GM19372 (cell line): ENCODE measurements at regions not wholly inside any gene's neighbourhood (a gene's known extent, or its start where the extent isn't known, plus 50 kb on each side); places are given as distances from the start of the nearest gene placed in this dataset.

Source experiments
- ATAC-seq: cut with Tn5 transposase; IDR thresholded peaks from one replicate; pipeline ENCODE4 v1.9.1; 2021; ENCODE audit warnings: mild to moderate bottlenecking, low read depth, moderate library complexity; ENCODE audit not compliant: unreplicated experiment

- no peak for ATAC-seq
These were observed 89.4 kb downstream of the KCTD12 start for GRCh38 chr13:76796851-76797250.

GRCh38 chr13:76795701-76796695, 90.2 kb downstream of the KCTD12 start:
- ATAC-seq, result no peak

DNA sequence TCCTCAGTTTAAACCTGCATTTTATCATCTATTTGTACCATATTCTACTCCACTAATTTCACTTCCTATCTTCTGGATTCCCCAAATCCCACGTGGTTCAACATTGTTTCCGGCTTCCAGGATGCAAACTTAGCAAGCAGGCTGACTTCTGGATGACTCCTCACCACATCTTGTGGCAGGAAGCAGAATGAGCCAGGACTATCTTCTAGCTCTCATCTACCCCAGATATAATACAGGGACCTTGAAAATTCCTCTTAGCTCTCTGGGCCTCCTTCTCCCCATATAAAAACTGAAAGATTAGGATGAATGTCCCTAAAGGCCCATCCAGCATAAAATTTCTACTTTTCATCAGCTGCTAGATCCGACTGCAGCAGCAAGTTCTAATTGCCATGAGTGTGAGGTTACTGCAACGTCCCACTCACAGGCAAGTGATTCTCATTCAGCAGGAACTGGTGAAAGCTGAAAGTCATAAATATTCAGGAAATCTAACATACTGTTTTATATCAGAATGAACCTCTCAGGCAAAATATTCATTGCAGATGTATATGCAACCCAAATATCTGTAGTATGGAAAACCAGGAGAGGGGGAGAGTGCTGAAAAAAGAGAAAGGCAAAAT, 93.4 kb downstream of the KCTD12 start:
- ATAC-seq, result no peak

- ATAC-seq, result no peak
These were observed 95.0 kb downstream of the KCTD12 start for GRCh38 chr13:76790980-76791819.

GRCh38 chr13:76790526-76790925, 95.7 kb downstream of the KCTD12 start:
- no peak for ATAC-seq

DNA sequence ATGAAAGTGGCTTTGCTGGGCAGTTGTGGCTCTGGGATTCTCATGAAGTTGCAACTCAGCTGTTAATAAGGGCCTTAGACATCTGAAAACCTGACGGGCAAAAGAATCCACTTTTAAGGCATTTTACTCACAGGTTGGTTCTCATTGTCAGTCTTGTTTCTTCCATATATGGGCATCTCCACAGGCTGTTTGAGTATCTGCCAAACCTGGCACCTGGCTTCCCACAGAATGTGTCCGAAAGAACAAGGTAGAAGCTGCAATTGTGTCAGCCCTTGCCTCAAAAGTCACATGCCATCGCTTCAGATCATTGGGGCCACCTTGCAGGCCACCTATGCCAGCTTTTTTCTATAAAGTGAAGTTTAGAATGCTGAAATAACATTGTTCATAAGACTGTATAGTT, 102.4 kb downstream of the KCTD12 start:
- ATAC-seq, result no peak

GRCh38 chr13:76778853-76779252, 107.4 kb downstream of the KCTD12 start:
- no peak for ATAC-seq

DNA sequence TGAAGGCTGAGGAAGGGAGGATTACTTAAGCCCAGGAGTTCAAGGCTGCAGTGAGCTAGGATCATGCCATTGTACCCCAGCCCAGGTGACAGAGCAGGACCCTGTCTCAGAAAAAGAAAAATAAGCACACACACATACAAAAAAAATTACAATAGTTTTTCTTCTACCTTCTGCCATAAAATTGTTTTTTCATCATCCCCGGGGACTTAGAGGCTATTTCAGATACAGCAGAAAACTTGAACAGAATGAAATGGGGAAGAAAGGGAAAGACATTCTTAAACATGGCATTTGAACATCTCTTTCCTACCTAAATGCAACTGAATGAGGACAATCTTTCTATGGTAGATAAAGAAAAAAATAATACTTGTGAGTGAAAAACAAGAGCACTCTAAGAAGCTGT, 109.1 kb downstream of the KCTD12 start:
- no peak for ATAC-seq

DNA sequence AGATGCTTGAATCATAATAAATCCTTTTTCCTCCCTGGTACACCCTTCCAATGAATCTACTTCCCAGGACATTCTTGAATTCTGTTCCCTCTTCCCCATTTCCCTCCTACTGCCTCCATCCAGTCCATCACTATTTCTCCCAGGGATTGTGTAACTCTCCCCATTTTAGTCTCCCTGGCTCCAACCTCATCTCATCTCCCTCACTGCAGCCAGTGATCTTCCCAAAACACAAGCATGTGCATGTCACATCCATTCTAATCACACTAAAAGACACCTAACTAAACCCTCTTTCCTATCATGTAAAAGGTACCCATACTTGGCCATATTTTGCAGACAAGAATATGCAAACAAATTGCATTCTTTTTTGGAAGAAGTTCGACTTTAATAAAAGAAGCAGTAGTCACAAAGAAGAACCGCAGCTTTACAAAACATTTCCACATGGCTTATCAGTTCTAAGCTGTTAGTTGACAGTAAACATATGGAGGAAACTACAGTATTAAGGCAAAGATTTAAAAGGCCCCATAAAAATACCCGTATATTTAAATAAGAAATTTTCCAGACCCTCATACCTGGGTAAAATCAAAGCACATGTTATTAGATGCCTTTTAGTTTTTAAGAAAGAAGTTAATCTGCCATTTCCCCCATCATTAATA, 111.0 kb downstream of the KCTD12 start:
- no peak for ATAC-seq

DNA sequence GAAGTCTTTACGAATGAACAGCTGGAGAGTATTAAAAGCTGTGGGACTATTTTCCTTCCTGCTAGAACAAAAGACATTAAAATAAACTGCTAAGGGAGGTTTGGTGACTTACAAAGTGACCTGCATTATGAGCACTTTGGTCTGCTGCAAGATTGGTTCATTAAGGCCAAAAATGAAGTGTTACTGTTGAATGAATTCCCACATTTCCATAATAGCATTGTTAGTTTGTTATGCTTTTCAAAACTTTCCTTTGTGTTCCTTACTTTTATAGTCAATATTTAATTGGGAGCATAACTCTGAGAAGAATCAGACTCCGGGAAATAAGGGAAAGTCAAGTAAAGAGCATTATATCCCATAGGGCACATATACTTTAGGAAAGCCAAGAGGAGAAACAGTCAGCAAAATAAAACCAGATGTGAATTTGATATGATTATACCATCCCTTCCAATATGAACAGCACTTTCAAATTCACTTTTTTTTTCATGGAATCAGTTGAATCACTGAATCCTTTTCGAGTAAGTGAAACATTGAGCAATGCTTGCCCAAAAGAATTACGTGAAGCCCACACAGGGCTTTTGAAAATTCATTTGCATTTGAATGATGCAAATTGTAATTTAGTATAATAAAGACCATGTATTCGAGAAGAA, 112.6 kb downstream of the KCTD12 start:
- no peak for ATAC-seq

- no peak for ATAC-seq
These were observed 114.0 kb downstream of the KCTD12 start for GRCh38 chr13:76772241-76772640.

- no peak for ATAC-seq
These were observed 116.9 kb downstream of the KCTD12 start for GRCh38 chr13:76769271-76769791.

- ATAC-seq, result no peak
These were observed 117.8 kb downstream of the KCTD12 start for GRCh38 chr13:76768384-76768783.

- ATAC-seq, result no peak
These were observed 121.3 kb downstream of the KCTD12 start for GRCh38 chr13:76764916-76765315.

- ATAC-seq, result no peak
These were observed 121.8 kb downstream of the KCTD12 start for GRCh38 chr13:76764429-76764828.

- ATAC-seq, result no peak
These were observed 123.5 kb downstream of the KCTD12 start for GRCh38 chr13:76762721-76763120.

GRCh38 chr13:76759877-76760276, 126.3 kb downstream of the KCTD12 start:
- no peak for ATAC-seq

DNA sequence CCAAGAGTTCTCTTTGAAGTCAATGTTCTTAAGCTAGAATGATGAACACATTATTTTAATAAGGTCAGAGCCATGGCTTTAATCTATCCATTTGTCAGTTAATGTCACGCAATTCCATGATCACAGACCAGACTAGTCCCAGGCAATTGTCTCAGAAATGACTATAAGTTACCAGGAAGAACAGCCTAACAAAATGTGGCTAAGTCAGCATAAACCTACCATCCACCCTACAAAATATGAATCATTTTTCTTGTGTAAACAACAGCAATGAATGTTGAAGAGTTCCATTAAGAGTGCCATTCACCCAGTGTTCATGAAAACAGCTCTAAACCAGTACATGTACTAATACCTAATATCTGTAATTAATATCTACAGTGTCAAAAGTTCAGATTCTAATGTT, 127.5 kb downstream of the KCTD12 start:
- ATAC-seq, result no peak

DNA sequence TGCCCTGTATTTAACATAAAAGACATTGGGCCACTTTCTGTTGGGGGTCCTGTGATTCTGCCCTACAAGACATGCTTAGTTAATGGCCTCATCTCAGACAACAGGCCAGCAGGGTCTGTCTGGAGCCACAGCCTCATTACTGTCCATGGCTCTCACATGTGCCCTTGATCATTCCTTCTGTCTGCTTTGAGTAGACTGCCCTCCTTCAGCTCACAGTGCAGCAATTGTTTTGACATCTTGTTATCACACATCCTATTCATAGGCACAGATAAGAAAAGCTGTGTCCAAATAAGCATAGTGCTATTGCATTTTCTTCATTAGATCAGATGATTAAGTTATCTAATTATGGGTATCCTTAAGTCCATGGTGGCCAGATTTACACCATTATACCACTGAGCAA, 127.9 kb downstream of the KCTD12 start:
- ATAC-seq, result no peak

DNA sequence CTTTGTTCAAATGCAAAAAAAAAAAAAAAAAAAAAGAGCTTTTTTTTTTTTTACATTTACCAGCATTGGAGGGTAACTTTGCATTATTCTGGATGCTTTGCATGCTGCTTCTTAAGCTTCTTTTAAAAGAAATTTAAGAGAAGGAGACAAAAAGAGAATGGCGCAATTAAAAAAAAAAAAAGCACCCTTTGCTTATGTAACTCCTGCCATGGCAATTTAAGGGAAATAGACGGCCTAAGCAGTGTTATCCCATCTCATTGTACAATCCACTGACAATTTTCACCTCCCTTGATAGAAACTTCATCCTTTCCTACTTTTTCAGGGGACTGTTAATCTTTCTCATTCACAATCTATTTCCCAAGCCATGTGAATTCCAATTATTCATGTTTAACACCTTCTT, 129.8 kb downstream of the KCTD12 start:
- ATAC-seq, result no peak
